GM19351 (cell line): ENCODE measurements at regions not wholly inside any gene's neighbourhood (a gene's known extent, or its start where the extent isn't known, plus 50 kb on each side); places are given as distances from the start of the nearest gene placed in this dataset.
A peak's percentile ranks its signal among the peaks of the same experiment; 100 is the strongest.

Experiments used
- ATAC-seq: cut with Tn5 transposase; IDR thresholded peaks from one replicate; pipeline ENCODE4 v1.9.1; 2021; ENCODE audit warnings: mild to moderate bottlenecking, moderate library complexity; ENCODE audit not compliant: unreplicated experiment

DNA sequence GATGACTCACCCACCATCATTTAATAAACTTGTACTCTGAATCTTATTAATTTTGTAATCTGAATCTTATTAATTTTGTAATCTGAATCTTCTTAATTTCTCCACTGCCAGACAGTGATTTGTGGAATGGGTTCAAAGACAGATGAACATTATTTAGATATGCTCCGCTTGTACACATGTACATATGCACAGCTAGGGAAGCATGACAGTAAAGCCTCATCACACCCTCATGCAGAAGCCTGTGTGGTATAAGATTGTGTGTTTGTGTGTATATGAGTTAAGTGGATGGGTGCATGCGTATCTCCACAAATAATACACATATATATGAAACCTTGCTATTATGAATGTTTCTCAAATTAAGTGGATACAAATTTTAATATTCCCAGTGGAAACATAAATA is 318.5 kb upstream of the SFRP2 start:
- ATAC-seq: no peak

DNA sequence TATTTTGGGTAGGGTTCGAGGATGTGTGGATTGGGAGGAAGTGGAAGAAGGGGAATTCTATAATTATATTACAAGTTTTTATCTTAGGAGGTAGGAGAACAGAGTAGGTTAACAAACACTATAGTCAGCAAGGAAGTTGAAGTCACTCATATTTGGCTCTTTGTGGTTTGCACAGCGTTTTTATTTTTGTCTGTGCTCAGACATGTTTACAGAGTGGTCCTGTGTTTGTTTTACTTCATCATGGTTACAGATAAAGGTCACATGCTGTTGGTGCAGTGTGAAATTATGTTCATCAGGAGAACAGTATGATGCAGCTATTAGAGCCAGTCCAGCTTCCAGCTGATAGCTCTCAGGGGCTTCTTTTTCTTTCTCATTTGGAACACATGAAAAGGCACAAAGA is 299.9 kb upstream of the SFRP2 start:
- ATAC-seq: no peak

DNA sequence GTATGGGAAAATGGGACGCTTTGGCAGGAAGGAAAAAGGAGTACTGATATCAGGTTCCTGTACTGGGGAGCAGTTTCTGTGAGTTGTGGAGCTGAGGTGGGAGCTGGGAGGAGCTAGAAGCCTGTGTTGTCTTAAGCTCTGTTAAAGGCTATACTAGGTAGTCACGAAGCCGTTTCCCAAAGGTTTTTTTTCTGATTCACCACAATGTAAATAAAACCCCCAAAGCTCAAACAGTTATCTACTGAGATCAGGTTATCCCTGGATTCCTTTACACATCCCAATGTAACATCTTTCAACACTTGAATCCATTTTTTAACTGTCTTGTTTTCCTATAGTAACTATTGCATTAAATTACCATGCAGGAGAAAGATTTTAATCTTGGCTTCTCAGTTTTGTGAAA is 297.4 kb upstream of the SFRP2 start:
- no peak for ATAC-seq

DNA sequence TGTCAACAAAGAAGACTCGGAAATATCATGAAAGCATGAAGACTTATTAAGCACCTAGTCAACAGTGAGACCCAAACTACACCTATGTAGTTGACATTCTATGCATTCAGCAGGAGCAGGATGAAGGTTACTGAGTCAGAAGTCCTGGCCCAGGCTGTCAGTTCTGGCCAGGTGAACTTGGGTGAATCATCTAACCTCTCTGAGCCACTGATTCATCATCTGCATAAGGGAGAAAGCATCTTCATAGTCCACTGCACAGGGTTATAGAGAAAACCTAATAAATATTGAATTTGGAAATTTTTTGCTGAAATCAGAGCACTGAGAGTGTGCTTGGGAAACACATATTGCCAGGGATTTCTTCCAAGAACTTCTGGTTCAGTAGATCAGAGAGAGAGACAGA is 296.0 kb upstream of the SFRP2 start:
- no peak for ATAC-seq

DNA sequence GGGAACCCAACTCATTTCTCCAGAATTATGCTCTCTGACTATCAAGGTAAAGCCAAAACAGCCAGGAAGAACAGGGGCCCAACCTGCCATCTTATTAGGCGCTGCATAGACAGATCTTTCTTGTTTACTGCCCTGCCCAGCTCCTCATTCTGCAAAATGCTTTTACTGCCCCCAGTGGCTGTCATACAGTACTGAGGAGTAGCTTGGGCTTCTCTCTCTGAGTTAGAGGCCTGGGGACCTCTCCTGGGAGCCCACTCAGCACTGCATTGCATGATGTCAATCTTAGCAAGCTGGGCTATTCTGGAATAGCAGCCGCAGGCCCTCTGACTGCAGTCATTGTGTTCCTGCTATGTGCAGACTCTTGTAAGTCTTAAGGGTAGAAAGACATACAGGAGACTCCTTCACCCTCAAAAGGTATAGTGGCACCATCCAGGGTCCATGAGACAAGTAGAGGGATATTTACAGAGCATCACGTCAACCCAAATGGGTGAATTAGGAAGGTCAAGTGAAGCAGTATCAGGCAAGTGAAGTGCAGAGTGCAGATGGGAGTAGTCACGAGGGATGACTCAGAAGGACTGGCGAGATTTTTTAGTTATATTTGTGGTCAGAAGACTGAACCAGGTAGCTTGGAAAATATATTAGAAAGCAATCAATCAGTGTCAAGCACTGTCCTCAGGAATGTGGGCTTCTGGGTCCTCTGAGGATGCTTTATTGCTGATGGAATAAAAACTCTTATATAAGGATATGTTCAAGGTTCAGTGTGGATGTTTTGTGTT is 294.1 kb upstream of the SFRP2 start:
- ATAC-seq: peak; percentile 78

DNA sequence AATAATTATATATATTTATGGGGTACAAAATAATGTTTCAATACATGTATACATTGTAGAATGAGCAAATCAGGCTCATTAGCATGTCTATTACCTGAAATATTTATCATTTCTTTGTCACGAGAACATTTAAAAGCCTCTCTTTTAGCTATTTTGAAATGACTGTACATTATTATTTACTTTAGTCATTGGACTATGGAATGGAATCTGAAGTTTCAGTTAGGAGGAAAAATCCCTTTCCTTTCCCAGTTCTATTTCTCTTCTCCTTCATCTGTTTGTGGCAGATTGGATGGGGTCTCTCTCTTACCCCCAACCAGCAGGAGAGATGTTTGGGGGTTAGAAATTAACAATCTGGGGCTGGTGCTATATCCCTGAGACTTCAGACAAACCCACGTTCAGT is 292.5 kb upstream of the SFRP2 start:
- no peak for ATAC-seq

DNA sequence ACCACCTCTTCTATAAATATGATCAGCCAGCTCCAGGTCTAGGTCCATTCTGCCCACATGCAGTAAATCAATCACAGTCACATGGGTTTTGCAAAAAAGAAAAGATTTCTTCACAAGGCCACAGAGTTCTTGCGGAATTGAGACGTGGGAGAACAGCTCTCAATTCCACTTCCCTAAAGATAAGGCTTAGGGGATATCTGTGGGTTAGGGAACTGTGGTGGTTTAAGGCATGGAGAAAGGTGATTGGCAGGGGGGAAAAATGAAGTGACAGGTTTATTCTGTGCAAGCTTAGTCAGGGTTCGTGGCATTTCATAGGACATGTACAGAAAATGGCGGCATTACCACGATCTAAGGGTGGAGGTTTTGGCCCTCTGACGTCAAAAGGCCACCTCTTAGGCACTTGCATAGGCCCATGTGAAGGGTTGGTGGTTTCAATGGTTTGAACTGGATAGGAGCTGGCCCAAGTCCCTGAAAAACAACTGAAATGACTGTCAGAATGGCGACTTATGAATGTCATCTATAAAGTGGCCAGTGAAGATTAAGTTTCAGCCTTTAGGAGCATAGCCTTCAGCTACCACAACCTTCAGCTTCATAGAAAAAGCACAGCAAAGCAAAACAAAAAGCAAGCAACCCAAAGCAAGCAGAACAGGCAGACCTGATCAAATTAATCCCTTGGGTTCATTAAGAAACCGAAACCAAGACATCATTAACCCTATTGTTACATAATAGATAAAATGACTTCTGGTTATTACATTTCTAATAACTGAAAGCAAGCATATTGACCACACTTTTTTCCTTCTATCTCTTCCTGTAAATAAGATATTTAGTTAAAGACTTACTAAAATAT is 289.8 kb upstream of the SFRP2 start:
- no peak for ATAC-seq

DNA sequence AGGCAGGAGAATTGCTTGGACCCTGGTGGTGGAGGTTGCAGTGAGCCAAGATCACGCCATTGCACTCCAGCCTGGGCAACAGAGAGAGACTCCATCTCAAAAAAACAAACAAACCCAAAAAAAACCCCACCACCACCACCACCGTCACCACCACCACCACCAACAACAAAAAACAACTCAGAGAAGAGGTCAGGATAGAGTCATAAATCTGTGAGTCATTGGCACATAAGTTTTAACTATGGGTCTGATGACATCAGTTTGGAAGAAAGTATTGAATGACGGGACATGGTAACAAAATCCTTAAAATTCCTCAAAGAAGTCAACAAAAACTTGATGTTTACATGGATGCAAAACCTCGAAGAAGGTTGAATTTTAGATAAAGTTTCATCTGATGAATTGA is 288.0 kb upstream of the SFRP2 start:
- no peak for ATAC-seq

DNA sequence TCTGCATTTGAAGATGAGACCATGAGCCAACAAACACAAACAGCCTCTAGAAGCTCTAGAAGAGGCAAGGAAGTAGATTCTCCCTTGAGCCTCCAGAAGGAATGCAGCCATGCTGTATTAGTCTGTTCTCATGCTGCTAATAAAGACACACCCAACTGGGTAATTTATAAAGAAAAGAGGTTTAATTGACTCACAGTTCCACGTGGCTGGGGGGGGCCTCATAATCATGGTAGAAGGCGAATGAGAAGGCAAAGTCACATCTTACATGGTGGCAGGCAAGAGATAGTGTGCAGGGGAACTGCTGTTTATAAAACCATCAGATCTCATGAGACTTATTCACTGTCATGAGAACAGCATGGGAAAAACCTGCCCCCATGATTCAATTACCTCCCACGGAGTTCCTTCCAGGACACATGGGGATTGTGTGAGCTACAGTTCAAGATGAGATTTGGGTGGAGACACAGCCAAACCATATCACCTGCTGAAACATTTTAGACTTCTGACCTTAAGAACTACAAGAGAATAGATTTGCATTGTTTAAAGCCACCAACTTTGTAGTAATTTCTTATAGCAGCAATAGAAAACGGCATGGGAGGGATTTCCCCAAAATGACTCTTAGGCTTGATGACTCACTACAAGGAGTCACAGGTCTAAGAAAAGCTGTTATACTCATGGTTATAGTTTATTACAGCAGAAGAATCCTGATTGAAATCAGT is 284.4 kb upstream of the SFRP2 start:
- peak; percentile 73 for ATAC-seq

DNA sequence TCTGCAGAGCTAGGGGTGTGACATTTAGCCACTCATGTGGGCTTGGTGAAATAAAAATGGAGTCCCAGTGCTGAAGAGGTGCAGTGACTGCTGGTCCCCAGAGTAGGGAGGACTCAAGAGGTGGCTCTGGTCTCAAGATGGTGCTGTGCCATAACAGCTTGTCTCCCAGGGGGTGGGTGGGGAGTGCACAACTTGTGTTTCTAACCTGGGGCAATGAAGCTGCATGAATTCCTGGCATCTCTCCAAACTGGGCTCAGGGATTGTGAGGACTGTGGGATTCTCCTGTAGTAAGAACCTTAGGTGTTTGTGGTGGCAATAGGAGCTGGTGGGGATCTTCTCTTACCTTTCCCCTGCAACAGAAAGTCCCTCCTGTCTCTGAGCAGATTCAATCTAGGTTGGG is 278.9 kb upstream of the SFRP2 start:
- ATAC-seq: no peak

DNA sequence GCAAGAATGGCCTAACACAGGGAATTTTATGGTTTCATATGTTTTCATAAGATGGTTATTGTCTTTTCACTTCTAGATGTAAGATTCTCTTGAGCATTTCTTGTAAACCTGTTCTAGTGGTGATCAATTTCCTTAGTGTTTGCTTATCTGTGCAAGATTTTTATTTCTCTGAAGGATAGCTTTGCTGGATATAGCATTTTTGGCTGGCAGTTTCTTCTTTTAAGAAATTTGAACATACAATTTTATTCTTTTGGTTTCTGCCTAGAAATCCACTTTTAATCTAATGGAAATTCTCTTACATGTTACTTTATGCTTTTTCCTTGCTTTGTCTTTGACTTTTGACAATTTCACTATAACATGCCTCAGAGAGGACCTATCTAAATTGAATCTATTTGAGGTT is 276.5 kb upstream of the SFRP2 start:
- no peak for ATAC-seq

DNA sequence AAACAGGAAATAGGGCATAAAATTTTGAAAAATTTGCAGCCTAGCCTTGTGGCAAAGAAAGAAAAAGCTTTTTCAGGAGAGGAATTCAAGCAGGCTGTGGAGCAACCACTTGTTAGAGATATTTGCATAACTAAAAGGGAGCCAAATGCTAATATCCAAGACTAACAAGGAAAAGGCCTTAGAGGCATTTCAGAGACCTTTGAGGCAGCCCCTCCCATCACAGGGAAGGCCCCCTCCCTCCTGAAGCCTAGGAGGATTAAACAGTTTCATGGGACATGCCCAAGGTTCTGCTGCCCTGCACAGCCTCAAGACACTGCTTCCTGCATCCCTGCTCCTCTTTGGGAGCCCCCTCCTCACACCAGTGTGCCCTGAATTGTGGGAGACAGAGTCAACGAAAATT is 275.4 kb upstream of the SFRP2 start:
- ATAC-seq: no peak

DNA sequence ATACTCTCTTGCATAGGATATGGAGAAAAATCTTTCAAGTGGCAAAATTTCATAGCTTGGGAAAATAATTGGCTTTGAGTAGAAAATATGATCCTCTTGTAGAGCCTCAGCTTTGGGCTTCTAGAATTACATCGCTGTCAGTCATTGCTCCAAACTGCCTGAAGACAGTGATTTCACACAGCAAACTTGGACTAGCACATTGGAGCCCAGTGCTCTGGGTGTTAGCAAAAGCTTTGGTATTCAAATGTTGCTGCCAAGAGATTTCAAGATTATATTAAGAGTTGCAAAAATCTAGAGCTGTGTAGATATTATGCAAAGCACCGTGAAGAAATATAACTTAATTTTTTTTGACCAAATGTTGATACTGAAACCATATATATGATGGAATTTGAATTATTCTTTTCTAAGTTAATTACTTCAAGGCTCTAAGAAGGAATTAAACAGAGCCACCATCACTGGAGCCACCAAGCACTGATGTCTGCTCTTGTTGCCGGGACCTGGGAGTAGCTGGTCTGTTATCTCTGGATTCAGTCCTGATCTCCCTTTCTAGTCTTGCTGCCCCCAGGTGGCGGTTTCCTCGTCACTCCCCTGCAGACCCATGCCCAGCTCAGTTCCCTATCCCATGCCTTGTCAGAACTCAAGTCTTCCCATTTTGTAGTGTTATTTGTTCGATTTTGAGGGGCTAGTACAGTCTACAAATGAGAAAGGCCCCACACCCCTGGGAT is 260.7 kb upstream of the SFRP2 start:
- ATAC-seq: no peak

DNA sequence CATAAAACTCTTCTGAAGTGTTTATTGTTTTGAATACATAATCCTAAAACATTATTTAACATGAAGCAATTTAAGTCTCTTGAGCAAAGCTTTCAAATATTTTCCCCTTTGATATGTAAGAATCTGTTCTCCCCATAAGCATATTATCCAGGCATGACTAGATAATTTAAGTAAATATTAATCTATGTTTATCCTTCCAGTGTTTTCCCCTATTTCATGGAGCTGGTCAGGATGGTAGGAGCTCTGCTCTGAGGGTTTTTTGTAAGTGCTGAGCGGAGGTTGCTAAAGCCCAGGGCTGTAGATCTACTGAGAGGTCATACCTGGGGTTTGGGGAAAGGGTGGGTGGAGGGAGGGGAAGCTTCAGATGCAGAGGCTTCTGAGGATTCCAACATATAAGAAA is 258.9 kb upstream of the SFRP2 start:
- ATAC-seq: no peak

DNA sequence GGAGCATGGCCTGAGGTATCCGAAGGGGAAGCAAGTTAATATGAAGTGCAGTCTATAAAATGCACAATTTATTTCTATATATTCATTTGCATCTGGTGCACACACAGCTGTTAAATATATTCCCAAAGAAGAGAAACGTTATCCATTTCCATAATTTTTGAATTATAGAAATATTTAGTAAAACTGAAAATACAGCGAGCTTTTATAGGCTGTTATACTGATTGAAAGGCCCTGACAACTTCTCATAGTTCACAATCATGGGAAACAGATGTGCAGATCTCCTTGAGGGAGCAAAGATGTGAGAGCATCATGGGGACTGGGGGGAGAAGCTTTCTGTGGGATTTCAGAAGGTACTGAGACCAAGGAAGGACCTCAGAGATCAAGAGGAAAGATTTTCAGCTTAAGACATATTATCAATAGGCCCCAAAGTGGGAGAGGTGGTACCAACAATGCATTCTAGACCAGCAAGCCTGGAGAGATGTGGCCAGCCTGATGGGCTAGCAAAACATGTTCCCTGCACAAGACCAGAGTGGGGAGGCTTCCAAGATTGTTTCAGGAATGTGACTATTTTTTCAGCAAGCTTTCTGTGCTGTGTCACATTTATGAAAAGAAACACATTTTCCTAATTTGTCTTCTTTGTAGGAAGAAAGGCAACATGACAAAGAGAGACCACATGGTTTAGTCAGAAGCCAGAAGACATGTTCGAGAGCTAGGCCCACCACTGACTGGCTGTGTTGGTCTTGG is 256.0 kb upstream of the SFRP2 start:
- ATAC-seq: no peak

DNA sequence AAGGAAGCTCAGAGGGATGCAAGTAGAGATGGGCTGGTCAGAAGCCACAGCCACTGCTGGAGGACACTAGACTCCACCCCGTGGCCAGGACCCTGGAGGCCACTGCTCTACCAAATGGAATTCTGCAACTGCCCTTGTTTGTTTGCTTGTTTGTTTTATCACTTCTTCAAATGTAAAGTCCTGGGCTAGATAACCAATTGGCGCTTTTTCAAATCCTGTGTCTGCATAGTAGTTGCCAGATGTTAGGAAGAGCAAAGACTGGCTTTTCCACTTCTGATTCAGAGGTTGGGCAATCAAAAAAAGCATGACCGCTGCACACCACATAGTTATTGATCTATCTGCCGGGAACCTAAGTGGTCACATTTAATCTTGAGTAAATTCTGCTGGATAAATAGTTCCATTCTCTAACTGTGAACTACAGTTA is 255.2 kb upstream of the SFRP2 start:
- ATAC-seq: no peak

DNA sequence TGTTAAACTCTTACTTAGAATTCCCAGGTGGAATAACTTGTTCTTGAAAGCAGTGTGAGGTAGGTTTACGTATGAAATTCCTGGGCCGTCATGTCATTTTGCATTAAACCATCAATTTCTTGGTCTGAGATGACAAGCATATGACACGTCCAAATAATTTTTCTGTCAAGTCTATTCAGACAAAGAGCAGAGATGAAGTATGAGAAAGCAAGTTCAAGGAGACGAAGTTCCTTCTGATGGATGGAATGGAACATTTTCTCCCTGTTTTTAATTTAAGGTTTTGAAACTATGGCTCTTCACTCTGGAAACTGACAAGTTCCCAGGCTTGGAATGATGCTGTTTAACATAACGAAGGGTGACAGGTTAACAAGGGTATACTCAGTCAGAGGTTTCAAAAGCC is 252.8 kb upstream of the SFRP2 start:
- ATAC-seq: no peak

DNA sequence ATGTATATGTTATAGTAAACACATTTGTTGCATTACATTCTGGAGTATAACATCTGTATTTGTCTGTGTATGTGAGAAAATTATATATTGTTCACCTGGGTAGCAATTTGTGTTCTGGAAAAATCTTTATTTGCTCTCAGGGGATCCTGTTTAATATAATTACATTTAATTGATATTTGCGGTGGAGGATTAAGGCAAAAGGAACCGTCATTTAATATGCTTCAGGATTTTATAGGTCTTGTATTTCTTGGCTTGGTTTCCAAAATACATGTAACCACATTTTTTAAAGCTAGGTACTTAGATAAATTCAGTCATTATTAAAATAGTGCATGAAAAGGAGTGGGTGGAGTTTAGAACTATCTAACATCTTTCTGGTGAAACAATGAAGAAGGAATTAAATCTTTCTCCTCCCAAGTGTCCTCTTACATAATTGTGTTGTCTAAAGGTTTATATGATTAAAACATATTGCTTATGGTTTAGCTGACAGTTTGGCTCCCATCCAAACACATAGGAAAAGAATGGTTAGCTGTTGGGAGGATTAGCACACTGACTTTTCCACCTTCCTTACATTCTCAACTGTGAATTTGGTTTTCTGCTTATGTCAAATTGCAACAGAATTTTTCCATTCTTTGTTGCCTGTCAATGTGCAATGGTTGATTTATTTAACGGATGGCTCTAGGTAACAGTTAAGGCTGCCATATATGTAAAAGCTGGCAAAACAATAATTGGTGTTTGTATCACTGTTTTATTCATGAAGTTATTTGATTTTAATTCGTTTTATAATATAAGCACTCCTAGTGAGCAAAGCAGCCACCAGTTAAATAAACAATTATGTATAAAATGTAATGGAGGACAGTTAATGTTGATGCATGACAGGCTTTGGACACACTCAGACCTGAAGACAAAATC is 250.8 kb upstream of the SFRP2 start:
- ATAC-seq: no peak

DNA sequence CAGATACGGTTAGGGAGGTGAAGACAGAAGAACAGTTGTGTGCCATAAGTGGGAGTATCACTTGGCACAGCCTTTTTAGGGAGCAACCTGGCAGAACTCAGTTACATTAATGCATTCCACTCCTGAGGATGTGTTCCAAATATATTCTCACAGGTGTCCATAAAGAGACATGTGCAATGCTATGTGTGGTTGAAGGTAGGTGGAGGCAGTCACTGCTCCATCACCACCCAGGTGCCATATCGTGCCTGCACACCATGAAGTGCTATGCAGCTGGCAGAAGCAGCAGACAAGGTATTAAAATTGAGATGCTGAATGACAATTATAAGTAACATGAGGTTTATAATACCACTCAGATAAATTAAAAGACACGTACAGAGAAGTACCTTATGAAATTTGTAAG is 248.0 kb upstream of the SFRP2 start:
- ATAC-seq: no peak
